Upper lobe of right lung (tissue), 1 donor: ENCODE measurements at regions not wholly inside any gene's neighbourhood (a gene's known extent, or its start where the extent isn't known, plus 50 kb on each side); places are given as distances from the start of the nearest gene placed in this dataset.
"Not testable (repeated sequence)": the region's sequence is repeated elsewhere in the genome, so short reads cannot be mapped to it uniquely, and the experiment has no call there.

Experiments
- ATAC-seq: fragments of 200-7000 bp; cut with Tn5 transposase; one replicate; pipeline ENCODE4 v1.9.1; 2020; ENCODE audit warnings: mild to moderate bottlenecking, moderate library complexity
- DNase-seq: peaks from one replicate; pipeline ENCODE4 v3.0.0-alpha.2; 2020
- H3K27ac ChIP-seq: fragments of 200-600 bp; one replicate; pipeline ENCODE4 v1.8.0; 2022
- H3K27me3 ChIP-seq: fragments of 200-600 bp; one replicate; pipeline ENCODE4 v1.8.0; 2022; ENCODE audit warnings: mild to moderate bottlenecking
- H3K36me3 ChIP-seq: fragments of 200-600 bp; one replicate; pipeline ENCODE4 v1.8.0; 2022
- H3K4me1 ChIP-seq: fragments of 200-600 bp; one replicate; pipeline ENCODE4 v1.8.0; 2022
- H3K4me3 ChIP-seq: fragments of 200-600 bp; one replicate; pipeline ENCODE4 v1.8.0; 2022; ENCODE audit warnings: mild to moderate bottlenecking
- H3K9me3 ChIP-seq: fragments of 200-600 bp; one replicate; pipeline ENCODE4 v1.8.0; 2022
- intact Hi-C: fragments of 100-400 bp; cut with DNase I; formaldehyde crosslinking; loops from one replicate; pipeline ENCODE4 v1.11.0; 2022
- TF ChIP-seq, protein P1 (sequence below): fragments of 200-600 bp; IDR thresholded peaks from one replicate; pipeline ENCODE4 v1.8.0; 2022; ENCODE audit warnings: antibody characterized with exemption
- donor health status: DM: no; HTN: yes; CAD: no; lungs with severe emphysema.

DNA sequence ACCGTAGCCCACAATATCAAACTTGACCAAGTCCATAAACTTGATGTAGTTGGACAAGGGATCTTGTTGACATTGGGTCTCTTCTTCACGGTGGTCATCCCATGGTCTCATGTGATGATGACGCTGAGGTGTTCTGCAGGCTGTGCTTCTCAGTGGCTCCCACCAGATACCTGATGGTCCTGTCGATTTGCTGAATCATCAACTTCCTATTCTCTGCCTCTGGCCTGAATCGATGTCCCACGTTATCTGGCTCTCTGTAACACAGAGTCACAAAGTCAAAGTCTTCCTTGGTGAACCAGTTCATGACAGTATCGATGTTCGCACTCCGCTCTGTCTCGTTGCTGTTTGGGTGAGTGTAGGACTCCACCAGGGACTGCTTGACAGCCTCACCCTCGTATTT is 217.2 kb upstream of the FRG2C start:
- intact Hi-C loops, ATAC-seq, H3K36me3 ChIP-seq, H3K9me3 ChIP-seq, H3K27ac ChIP-seq, H3K27me3 ChIP-seq, DNase-seq, H3K4me3 ChIP-seq, H3K4me1 ChIP-seq: not testable (repeated sequence)

DNA sequence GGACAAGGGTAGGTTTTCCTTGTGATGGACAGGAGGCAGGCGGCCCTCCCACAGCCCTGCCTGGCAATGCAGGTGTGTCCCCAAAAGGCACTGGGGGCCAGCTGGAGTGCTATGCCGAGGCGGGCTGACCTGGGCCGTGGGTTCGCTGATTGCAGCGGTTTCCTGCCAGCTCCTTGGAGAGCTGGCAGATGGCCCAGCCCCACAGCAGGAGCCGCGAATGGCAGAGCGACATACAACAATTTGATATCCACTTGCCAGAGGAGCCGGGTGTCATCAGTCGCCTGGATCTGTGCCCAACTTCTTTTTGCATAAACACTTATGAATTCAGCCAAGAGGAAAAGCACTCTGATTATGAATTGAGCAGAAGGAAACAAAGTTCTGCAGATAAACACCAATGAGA is 210.8 kb upstream of the FRG2C start:
- H3K27ac ChIP-seq, H3K4me3 ChIP-seq, H3K27me3 ChIP-seq, H3K4me1 ChIP-seq, ATAC-seq, H3K36me3 ChIP-seq, intact Hi-C loops, H3K9me3 ChIP-seq: not testable (repeated sequence)
- DNase-seq: peak; percentile 67

DNA sequence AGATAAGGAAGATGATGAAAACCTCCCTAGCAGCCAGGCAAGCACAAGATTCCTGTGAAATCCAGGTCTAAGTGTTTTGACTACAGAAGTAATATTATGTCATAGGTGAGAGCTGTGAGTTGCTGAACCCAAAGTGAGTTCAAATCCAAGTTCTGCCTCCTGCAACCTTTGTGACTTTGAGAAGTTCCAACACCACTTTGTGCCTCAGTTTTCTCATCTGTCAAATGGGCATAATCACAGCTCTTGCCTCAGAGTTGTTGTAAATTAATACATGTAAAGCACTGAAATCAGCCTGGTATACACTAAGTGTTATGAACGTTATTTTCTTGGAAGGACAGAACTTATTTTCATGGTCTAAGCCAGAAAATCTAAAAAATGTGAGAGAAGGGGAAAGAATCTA is 210.3 kb upstream of the FRG2C start:
- DNase-seq, H3K27me3 ChIP-seq, H3K4me3 ChIP-seq, ATAC-seq, H3K4me1 ChIP-seq, H3K9me3 ChIP-seq, intact Hi-C loops, H3K36me3 ChIP-seq, H3K27ac ChIP-seq: not testable (repeated sequence)

DNA sequence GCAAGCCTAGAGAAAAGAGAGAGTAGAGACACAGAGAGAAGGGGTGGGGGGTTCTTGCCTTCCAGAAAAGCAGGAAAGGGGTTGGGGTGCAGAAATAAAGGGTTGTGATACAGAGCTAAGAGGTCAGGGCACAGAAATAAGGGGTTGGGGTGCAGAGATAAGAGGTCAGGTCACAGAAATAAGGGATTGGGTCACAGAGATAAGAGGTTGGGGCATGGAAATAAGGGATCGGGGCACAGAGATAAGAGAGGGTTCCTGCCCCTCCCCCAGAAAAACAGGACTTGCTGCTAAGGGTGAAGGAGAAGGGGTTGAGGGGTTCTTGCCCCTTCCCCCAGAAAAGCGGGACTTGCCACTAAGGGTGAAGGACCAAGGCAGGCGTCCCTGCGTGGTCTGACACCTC is 189.6 kb upstream of the FRG2C start:
- ATAC-seq, H3K36me3 ChIP-seq, H3K4me3 ChIP-seq, intact Hi-C loops, H3K4me1 ChIP-seq, H3K27ac ChIP-seq, DNase-seq, H3K9me3 ChIP-seq, H3K27me3 ChIP-seq: not testable (repeated sequence)

DNA sequence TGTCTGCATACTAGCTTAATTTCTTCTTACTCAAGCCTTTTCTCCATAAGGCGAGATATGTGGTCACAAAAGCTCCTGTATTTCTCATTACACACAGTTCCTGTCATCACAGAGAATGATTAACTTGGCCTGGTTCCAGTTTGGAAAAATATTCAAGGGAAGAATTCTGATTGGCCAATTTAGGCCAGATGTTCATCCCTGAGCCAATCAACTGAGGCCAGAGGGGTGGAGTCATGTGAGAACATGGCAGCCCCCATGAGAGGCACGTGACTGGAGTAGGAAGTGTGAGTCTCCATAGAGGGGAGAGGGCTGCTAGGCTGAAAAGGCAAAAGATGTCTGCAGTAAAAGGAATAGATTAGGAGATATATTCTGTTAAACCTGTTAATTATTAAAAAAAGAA is 167.5 kb upstream of the FRG2C start:
- H3K36me3 ChIP-seq, intact Hi-C loops, DNase-seq, H3K27me3 ChIP-seq, H3K27ac ChIP-seq, H3K4me1 ChIP-seq, H3K4me3 ChIP-seq, ATAC-seq, H3K9me3 ChIP-seq: not testable (repeated sequence)

DNA sequence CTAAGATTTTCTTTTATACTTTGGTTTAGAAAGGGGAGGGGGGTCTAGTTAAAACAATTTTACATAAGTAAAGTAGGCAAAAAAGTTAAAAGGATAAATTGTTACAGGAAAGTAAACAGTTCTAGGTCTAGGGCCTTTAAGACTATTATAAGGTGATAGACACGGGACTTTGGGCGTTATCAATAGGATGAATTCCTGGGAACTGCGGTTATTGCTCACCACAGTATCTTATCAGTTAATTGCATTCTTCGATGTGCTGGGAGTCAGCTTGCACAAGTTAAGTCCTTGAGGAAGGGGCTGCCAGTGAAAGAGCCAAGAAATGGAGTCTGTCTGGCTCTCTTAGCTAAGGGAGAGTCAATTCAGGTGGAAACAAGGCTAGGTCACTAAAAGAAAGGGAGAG is 163.8 kb upstream of the FRG2C start:
- H3K4me3 ChIP-seq, H3K9me3 ChIP-seq, H3K27me3 ChIP-seq, H3K4me1 ChIP-seq, H3K36me3 ChIP-seq, DNase-seq, intact Hi-C loops, ATAC-seq, H3K27ac ChIP-seq: not testable (repeated sequence)

DNA sequence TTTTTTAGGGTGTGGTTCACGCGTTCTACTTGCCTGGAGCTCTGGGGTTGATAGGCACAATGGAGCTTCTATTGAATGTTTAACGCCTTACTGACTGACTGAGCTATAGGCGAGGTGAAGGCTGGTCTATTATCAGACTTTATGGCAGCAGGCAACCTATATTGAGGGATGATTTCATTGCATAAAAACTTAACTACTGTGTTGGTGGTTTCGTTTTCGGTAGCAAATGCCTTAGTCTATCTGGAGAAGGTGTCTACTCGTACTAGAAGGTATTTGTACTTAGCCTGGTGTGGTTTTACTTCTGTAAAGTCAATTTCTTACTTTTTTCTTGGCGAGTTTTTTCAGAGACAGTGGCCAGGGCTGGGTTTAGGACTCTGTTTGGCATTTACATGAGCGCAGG is 162.0 kb upstream of the FRG2C start:
- intact Hi-C loops, H3K36me3 ChIP-seq, H3K4me1 ChIP-seq, H3K27me3 ChIP-seq, H3K9me3 ChIP-seq, ATAC-seq, DNase-seq: not testable (repeated sequence)
- Histone ChIP-seq H3K4me3 (peak overlapping the region; percentile 29), H3K27ac (peak overlapping the region; percentile 49)

DNA sequence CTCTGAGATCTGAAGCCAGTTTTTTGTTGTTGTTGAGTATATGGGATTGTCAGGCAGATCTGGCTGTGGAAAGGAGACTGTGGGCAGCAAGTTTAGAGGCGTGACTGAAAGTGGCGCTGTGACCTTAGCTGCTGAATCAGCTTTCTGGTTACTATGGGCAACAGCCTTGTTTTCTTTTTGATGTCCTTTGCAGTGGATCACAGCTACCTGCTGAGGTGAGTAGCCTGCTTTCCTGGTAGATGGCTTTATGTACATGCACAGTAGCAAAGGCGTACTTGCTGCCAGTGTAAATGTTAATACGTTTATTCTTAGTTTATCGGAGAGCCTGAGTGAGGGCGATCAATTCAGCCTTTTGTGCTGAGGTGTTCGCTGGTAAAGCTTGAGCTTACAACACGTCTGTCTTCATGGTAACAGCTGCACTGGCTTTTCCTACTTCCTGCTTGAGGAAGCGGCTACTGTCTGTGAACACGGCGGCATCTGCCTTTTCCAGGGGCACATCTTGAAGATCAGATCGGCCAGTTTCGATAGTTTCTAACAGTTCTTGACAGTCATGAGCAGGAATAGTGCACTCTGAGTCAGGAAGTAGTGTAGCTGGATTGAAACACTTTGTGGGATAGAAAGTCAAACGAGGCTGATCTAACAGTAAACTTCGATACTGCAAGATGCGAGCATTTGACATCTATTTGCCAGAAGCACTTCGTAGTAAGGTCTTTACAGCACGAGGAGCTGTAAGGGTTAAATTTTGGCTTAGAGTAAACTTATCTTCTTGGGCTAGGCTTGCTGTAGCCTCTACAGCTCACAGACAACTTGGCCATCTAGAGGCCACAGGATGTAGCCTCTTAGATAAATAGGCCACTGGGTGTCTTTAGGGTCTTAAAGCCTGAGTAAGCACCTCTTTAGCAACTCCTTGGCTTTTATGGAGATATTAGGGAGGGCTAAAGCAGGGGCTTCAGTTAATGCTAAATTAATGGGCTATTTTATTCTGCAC is 161.1 kb upstream of the FRG2C start:
- peak overlapping the region; percentile 49 for H3K27ac ChIP-seq
- H3K4me3 ChIP-seq: peak overlapping the region; percentile 29
- ATAC-seq, H3K27me3 ChIP-seq, H3K9me3 ChIP-seq, DNase-seq, intact Hi-C loops, H3K4me1 ChIP-seq, H3K36me3 ChIP-seq: not testable (repeated sequence)
- TF ChIP-seq, protein P1, sequence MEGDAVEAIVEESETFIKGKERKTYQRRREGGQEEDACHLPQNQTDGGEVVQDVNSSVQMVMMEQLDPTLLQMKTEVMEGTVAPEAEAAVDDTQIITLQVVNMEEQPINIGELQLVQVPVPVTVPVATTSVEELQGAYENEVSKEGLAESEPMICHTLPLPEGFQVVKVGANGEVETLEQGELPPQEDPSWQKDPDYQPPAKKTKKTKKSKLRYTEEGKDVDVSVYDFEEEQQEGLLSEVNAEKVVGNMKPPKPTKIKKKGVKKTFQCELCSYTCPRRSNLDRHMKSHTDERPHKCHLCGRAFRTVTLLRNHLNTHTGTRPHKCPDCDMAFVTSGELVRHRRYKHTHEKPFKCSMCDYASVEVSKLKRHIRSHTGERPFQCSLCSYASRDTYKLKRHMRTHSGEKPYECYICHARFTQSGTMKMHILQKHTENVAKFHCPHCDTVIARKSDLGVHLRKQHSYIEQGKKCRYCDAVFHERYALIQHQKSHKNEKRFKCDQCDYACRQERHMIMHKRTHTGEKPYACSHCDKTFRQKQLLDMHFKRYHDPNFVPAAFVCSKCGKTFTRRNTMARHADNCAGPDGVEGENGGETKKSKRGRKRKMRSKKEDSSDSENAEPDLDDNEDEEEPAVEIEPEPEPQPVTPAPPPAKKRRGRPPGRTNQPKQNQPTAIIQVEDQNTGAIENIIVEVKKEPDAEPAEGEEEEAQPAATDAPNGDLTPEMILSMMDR: peak; percentile 21

DNA sequence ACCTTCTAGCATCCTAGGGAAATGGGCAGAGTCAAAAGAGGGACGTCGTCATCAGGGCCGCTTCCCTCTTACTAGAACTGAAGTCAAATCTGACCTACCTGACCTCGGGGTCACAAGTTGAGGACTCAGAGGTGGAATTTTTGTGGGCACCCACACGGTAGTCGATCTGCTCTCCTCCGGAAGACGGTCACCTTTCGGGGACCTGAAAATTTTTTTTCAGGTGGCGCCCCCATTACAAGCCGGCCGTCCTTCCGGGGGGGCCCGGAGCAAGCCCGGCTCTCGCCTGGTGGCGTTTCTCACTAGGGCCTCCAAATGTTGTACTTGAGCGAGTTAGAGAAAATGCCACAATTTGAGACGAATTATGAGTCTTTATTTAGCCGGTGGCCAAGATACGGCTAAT is 157.5 kb upstream of the FRG2C start:
- no peak for ATAC-seq
- TF ChIP-seq, protein P1: no peak
- DNase-seq: no peak
- intact Hi-C loops: no loop called here
- Histone ChIP-seq H3K4me1 (no peaks in the 10 kb centered on the region), H3K9me3 (peaks cover 5% of the 10 kb centered on the region), H3K27ac (no peak overlapping the region), H3K4me3 (no peak overlapping the region), H3K36me3 (no peaks in the 10 kb centered on the region), H3K27me3 (no peaks in the 10 kb centered on the region)

DNA sequence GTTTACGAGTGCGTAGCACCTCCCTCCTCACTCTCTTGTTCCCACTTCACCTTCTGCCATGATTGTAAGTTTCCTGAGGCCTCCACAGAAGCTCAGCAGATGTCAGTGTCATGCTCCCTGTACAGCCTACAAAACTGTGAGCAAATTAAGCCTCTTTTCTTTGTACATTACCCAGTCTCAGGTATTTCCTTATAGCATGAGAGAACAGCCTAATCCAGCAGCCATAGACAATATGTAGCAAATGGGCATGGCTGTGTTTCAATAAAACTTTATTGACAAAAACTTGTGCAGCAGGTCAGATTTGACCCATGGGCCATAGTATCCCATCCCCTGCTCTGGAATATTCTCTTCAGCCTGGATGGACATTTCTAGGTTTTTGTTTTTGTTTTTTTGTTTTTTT is 156.2 kb upstream of the FRG2C start:
- H3K4me3 ChIP-seq, H3K36me3 ChIP-seq, H3K4me1 ChIP-seq, ATAC-seq, DNase-seq, intact Hi-C loops, H3K27me3 ChIP-seq, H3K9me3 ChIP-seq, H3K27ac ChIP-seq: not testable (repeated sequence)

DNA sequence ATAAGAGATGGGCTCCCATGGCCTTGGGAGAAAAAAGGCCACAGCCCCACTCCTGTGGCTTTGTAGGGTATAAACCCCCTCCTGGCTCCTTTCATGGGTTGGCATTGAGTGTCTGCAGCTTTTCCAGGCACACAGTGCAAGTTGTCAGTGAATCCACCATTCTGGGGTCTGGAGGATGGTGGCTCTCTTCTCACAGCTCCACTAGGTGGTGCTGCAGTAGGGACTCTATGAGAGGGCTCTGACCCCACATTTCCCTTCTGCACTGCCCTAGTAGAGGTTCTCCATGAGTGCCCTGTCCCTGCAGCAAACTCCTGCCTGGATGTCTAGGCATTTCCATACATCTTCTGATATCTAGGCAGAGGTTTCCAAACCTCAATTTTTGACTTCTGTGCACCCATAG is 136.5 kb upstream of the FRG2C start:
- intact Hi-C loops, H3K36me3 ChIP-seq, H3K27ac ChIP-seq, DNase-seq, H3K4me3 ChIP-seq, ATAC-seq, H3K9me3 ChIP-seq, H3K27me3 ChIP-seq, H3K4me1 ChIP-seq: not testable (repeated sequence)

DNA sequence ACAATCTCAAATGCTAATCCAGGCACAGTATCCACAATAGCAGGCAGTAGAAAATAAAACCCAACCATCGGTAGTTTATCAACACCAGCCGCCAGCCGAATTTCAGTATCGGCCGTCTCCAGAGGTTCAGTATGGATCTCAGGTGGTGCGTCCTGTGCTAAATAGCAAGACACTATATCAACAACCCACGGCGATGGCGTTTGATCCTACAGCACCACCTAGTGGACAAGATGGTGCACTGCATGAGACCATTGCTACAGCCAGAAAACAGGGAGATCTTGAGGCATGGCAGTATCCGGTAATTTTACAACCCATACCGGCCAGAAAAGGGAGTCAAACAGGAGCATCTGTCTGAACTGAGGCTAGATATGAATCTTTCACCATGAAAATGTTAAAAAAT is 112.0 kb upstream of the FRG2C start:
- DNase-seq, H3K4me3 ChIP-seq, H3K9me3 ChIP-seq, H3K27ac ChIP-seq, H3K4me1 ChIP-seq, intact Hi-C loops, H3K36me3 ChIP-seq, H3K27me3 ChIP-seq: not testable (repeated sequence)
- peak; percentile 62 for ATAC-seq
